Upper lobe of right lung (tissue), 1 donor: ENCODE measurements at regions not wholly inside any gene's neighbourhood (a gene's known extent, or its start where the extent isn't known, plus 50 kb on each side); places are given as distances from the start of the nearest gene placed in this dataset.

Experiments used
- ATAC-seq: fragments of 200-7000 bp; cut with Tn5 transposase; one replicate; pipeline ENCODE4 v1.9.1; 2020; ENCODE audit warnings: mild to moderate bottlenecking, moderate library complexity
- DNase-seq: peaks from one replicate; pipeline ENCODE4 v3.0.0-alpha.2; 2020
- H3K27ac ChIP-seq: fragments of 200-600 bp; one replicate; pipeline ENCODE4 v1.8.0; 2022
- H3K27me3 ChIP-seq: fragments of 200-600 bp; one replicate; pipeline ENCODE4 v1.8.0; 2022; ENCODE audit warnings: mild to moderate bottlenecking
- H3K36me3 ChIP-seq: fragments of 200-600 bp; one replicate; pipeline ENCODE4 v1.8.0; 2022
- H3K4me1 ChIP-seq: fragments of 200-600 bp; one replicate; pipeline ENCODE4 v1.8.0; 2022
- H3K4me3 ChIP-seq: fragments of 200-600 bp; one replicate; pipeline ENCODE4 v1.8.0; 2022; ENCODE audit warnings: mild to moderate bottlenecking
- H3K9me3 ChIP-seq: fragments of 200-600 bp; one replicate; pipeline ENCODE4 v1.8.0; 2022
- intact Hi-C: fragments of 100-400 bp; cut with DNase I; formaldehyde crosslinking; loops from one replicate; pipeline ENCODE4 v1.11.0; 2022
- TF ChIP-seq, protein P1 (sequence below): fragments of 200-600 bp; IDR thresholded peaks from one replicate; pipeline ENCODE4 v1.8.0; 2022; ENCODE audit warnings: antibody characterized with exemption
- donor health status: DM: no; HTN: yes; CAD: no; lungs with severe emphysema.

DNA sequence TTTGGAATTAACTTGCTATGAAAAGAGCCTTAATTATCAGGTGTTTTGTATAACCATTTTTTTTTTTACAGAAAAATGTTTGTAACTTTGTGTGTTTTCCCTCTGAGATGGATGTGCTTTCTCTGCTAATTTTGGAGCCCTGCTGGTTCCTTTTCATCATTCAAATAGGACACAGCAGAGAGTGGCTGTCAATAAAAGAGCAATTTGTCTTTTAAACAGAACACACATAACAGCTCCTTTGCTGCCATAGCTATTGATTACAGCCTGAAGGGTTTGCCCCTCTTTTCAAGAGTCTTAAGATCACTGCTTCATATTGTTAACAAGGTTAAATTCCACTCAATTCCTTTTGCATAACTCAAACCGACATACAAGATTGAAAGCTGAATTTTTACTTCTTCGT lies 187.2 kb upstream of the MBL2 start:
- DNase-seq: no peak
- intact Hi-C loops: no loop called here
- Histone ChIP-seq H3K4me3 (no peak overlapping the region), H3K27me3 (no peaks in the 10 kb centered on the region), H3K36me3 (no peaks in the 10 kb centered on the region), H3K27ac (no peak overlapping the region), H3K4me1 (no peaks in the 10 kb centered on the region), H3K9me3 (no peaks in the 10 kb centered on the region)
- no peak for ATAC-seq
- TF ChIP-seq, protein P1, sequence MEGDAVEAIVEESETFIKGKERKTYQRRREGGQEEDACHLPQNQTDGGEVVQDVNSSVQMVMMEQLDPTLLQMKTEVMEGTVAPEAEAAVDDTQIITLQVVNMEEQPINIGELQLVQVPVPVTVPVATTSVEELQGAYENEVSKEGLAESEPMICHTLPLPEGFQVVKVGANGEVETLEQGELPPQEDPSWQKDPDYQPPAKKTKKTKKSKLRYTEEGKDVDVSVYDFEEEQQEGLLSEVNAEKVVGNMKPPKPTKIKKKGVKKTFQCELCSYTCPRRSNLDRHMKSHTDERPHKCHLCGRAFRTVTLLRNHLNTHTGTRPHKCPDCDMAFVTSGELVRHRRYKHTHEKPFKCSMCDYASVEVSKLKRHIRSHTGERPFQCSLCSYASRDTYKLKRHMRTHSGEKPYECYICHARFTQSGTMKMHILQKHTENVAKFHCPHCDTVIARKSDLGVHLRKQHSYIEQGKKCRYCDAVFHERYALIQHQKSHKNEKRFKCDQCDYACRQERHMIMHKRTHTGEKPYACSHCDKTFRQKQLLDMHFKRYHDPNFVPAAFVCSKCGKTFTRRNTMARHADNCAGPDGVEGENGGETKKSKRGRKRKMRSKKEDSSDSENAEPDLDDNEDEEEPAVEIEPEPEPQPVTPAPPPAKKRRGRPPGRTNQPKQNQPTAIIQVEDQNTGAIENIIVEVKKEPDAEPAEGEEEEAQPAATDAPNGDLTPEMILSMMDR: no peak

GRCh38 chr10:52956861-52957260 lies 184.3 kb upstream of the MBL2 start:
- TF ChIP-seq, protein P1: no peak
- ATAC-seq (no peak), DNase-seq (no peak)
- Histone ChIP-seq H3K27ac (no peak overlapping the region), H3K36me3 (no peaks in the 10 kb centered on the region), H3K27me3 (no peaks in the 10 kb centered on the region), H3K4me1 (no peaks in the 10 kb centered on the region), H3K9me3 (no peaks in the 10 kb centered on the region), H3K4me3 (no peak overlapping the region)
- intact Hi-C loops: no loop called here

- H3K4me3 ChIP-seq: no peak overlapping the region
- TF ChIP-seq, protein P1: no peak
- no peaks in the 10 kb centered on the region for H3K9me3 ChIP-seq
- no peaks in the 10 kb centered on the region for H3K36me3 ChIP-seq
- no peak for DNase-seq
- no peaks in the 10 kb centered on the region for H3K4me1 ChIP-seq
- intact Hi-C loops: no loop called here
- no peak overlapping the region for H3K27ac ChIP-seq
- H3K27me3 ChIP-seq: no peaks in the 10 kb centered on the region
- no peak for ATAC-seq
Measured at GRCh38 chr10:52956461-52956860, 183.9 kb upstream of the MBL2 start.

DNA sequence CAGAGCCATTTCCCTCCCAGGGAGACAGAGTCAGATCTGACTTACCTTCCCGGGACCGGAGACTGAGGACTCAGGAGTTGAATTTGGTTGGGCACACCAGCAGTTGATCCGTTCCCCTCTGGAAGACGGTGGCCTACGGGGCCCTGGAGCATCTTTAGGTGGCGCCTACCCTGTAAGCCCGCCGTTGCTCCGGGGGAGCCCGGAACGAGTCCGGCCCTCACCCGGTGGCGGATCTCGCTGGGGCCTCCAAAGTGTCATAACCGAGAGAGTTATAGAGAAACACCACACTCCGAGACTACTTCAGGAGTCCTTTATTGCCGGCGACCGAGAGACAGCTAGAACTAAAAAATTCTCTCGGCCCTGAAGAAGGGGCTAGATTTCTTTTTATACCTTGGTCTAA lies 182.8 kb upstream of the MBL2 start:
- H3K27ac ChIP-seq: no peak overlapping the region
- H3K9me3 ChIP-seq: no peaks in the 10 kb centered on the region
- no peaks in the 10 kb centered on the region for H3K27me3 ChIP-seq
- H3K4me3 ChIP-seq: no peak overlapping the region
- ATAC-seq: no peak
- DNase-seq: no peak
- H3K36me3 ChIP-seq: no peaks in the 10 kb centered on the region
- TF ChIP-seq, protein P1: no peak
- intact Hi-C loops: no loop called here
- no peaks in the 10 kb centered on the region for H3K4me1 ChIP-seq

- no peaks in the 10 kb centered on the region for H3K36me3 ChIP-seq
- no peaks in the 10 kb centered on the region for H3K4me1 ChIP-seq
- no peak overlapping the region for H3K27ac ChIP-seq
- no peak overlapping the region for H3K4me3 ChIP-seq
- DNase-seq (no peak), ATAC-seq (no peak)
- no peaks in the 10 kb centered on the region for H3K27me3 ChIP-seq
- no peaks in the 10 kb centered on the region for H3K9me3 ChIP-seq
- intact Hi-C loops: no loop called here
- TF ChIP-seq, protein P1: no peak
Measured at GRCh38 chr10:52954407-52954806, 181.8 kb upstream of the MBL2 start.

DNA sequence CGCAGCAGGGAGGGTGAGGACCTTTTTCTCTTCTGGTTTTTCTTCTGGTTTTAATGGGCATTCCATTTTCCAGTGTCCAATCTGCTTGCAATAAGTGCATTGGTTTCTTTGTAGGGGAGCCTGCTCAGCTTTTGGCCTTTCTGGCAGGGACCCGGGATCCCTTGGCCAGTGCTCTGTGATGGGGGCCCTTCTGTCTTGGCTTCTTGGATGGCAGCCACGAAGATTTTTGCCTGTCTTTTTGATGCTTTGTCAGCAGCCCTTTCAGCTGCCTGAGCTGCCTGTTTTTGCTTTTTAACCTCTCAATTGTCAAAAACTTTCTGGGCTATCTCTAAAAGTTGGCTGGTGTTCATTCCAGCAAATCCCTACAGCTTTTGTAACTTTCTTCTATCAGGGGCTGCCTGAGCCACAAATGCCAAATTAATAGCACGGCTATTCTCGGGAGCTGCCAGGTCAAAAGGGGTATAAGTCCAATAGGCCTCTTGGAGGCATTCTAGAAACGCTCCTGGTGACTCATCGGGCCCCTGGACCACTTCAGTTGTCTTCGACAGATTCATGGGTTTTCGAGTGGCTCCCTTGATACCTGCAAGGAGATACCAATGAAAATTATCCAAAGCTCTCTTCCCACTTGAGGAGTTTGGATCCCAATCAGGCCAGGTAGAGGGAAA lies 179.9 kb upstream of the MBL2 start:
- H3K4me3 ChIP-seq: no peak overlapping the region
- intact Hi-C loops: no loop called here
- TF ChIP-seq, protein P1: no peak
- H3K4me1 ChIP-seq: no peaks in the 10 kb centered on the region
- no peaks in the 10 kb centered on the region for H3K36me3 ChIP-seq
- no peaks in the 10 kb centered on the region for H3K9me3 ChIP-seq
- DNase-seq: no peak
- H3K27ac ChIP-seq: no peak overlapping the region
- ATAC-seq: no peak
- H3K27me3 ChIP-seq: no peaks in the 10 kb centered on the region
